ENCODE measurements at regions not wholly inside any gene's neighbourhood (a gene's known extent, or its start where the extent isn't known, plus 50 kb on each side); places are given as distances from the start of the nearest gene placed in this dataset.
A peak's percentile ranks its signal among the peaks of the same experiment; 100 is the strongest.

DNA sequence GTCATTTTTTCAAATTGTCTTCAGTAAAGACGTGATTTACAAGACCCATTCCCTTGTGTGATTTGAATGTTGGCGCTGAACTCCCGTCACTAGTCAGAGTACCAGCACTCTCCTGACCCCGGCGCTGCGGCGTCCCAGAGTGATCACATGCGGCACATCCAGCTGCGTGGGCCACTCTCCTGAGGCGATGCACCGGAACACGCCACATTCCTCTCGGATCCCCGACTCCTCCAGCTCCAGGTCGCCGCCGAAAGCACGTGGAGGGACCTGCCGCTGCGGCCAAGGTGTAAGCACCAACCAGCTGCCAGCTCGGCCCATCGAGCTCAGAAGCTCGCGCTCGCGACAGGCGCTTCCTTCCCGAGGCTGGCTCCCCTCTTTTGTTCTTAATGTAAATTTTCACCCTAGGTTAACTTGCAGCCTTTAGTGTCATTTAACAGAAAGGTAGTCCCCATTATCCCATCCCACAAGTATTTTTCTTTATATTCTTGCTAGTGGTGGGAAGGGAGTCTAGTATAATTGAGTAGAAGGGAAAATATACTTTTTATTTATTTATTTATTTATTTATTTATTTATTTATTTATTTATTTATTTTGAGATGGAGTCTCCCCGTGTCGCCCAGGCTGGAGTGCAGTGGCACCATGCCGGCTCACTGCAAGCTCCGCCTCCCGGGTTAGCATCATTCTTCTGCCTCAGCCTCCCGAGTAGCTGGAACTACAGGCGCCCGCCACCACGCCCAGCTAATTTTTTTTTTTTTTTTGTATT lies 61.7 kb upstream of the VGLL3 start:
- Mint-ChIP-seq H3K27ac (no peak overlapping the region), H3K4me1 (ENCODE audit: unreplicated experiment) (no peaks in the 10 kb centered on the region), H3K9me3 (no peaks in the 10 kb centered on the region), H3K27me3 (peaks cover 9% of the 10 kb centered on the region), H3K4me3 (peak overlapping the region; percentile 54), H3K36me3 (no peaks in the 10 kb centered on the region)
- TF ChIP-seq, protein P1, sequence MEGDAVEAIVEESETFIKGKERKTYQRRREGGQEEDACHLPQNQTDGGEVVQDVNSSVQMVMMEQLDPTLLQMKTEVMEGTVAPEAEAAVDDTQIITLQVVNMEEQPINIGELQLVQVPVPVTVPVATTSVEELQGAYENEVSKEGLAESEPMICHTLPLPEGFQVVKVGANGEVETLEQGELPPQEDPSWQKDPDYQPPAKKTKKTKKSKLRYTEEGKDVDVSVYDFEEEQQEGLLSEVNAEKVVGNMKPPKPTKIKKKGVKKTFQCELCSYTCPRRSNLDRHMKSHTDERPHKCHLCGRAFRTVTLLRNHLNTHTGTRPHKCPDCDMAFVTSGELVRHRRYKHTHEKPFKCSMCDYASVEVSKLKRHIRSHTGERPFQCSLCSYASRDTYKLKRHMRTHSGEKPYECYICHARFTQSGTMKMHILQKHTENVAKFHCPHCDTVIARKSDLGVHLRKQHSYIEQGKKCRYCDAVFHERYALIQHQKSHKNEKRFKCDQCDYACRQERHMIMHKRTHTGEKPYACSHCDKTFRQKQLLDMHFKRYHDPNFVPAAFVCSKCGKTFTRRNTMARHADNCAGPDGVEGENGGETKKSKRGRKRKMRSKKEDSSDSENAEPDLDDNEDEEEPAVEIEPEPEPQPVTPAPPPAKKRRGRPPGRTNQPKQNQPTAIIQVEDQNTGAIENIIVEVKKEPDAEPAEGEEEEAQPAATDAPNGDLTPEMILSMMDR (conservative IDR thresholded peaks at IDR 0.05) = no peak
- DNase-seq (ENCODE audit: extremely low spot score, unreplicated experiment) = no peak

DNA sequence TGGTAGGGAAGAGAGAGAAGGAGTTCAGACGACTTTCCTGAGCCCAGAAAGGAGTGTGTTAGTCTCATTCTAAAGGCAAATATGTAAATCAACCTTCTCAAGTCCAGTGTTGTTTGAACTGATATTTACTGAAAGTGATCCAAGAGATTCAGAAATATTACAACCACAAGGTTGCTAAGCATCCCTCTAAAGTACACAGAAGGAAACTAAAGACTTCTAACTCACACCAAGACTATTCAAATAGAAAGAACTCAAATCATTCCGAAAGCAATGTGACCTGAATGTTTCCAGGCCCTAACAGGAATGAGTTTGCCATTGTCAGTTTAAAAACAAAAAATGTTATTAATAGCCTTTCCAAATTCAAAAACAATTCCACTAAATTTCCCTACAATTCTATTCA lies 56.9 kb upstream of the VGLL3 start:
- Mint-ChIP-seq H3K36me3 (no peaks in the 10 kb centered on the region), H3K27me3 (peaks cover 9% of the 10 kb centered on the region), H3K9me3 (no peaks in the 10 kb centered on the region)

DNA sequence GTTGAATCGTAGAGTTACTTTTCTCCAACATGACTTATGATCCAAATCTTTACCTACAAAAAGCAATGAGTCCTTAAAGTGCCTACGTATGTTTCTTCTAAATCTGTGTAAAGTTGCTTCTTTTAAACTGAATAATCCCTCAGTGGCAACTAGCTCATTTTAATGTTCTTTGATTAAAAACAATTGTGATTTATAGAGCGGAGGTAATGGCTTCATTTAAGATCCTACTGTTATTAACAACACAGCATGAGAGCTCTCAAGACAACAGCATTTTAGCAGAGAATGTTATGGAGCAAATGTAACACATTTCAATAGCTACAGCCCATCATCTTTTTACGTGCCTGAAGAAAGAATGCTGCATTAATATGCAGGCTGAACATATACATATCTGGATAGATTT lies 55.3 kb upstream of the VGLL3 start:
- H3K27me3 Mint-ChIP-seq = no peaks in the 10 kb centered on the region
- H3K36me3 Mint-ChIP-seq = no peaks in the 10 kb centered on the region
- H3K9me3 Mint-ChIP-seq = no peaks in the 10 kb centered on the region
- H3K4me1 Mint-ChIP-seq (ENCODE audit: unreplicated experiment) = no peaks in the 10 kb centered on the region
- H3K4me3 Mint-ChIP-seq = no peak overlapping the region
- no peak for DNase-seq (ENCODE audit: extremely low spot score, unreplicated experiment)
- no peak overlapping the region for H3K27ac Mint-ChIP-seq
- TF ChIP-seq, protein P1 (conservative IDR thresholded peaks at IDR 0.05) = no peak

More for the DNA sequence above, 56.9 kb upstream of the VGLL3 start:
- TF ChIP-seq, protein P1 (conservative IDR thresholded peaks at IDR 0.05) = no peak
- no peaks in the 10 kb centered on the region for H3K4me1 Mint-ChIP-seq (ENCODE audit: unreplicated experiment)
- H3K4me3 Mint-ChIP-seq = no peak overlapping the region
- no peak for DNase-seq (ENCODE audit: extremely low spot score, unreplicated experiment)
- no peak overlapping the region for H3K27ac Mint-ChIP-seq

DNA sequence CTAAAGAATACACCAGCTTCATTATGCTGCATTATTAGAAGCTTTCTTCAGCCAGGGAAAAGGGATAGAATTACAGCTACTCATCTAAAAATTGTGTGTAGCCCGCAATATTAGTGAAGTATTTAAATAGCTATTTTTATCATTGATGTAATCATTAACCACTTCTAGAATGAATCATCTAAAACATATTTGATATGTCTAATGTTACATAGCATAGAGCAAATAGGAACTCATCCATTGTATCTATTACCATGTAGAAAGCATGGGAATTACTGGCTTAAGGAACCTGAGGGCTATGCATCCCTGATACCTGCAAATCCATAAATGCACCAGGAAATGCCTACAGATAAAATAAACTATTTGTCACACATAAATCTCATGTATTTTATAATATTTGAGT lies 54.5 kb upstream of the VGLL3 start:
- DNase-seq (ENCODE audit: extremely low spot score, unreplicated experiment) = no peak
- no peaks in the 10 kb centered on the region for H3K4me1 Mint-ChIP-seq (ENCODE audit: unreplicated experiment)
- TF ChIP-seq, protein P1 (conservative IDR thresholded peaks at IDR 0.05) = no peak
- H3K9me3 Mint-ChIP-seq = no peaks in the 10 kb centered on the region
- no peaks in the 10 kb centered on the region for H3K36me3 Mint-ChIP-seq
- H3K4me3 Mint-ChIP-seq = no peak overlapping the region
- H3K27me3 Mint-ChIP-seq = no peaks in the 10 kb centered on the region
- no peak overlapping the region for H3K27ac Mint-ChIP-seq

DNA sequence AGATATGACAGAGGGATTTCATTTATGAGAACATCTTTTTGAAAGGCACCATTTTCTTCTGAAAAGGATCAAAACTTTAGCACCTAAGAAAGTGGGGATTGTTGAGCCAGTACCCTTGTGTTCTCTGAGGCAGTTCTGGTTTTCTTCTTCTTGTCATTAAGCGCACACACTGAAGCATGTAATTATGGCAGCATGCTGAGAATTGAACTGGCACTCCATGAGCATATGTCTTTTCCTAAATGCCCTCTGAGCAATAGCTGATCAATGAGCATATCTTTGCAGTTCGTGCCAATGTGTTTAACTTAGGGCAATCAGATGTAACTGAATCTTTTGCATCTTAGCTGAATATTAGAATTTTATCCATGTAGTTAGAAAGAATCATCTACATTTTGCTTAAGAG lies 53.9 kb upstream of the VGLL3 start:
- H3K9me3 Mint-ChIP-seq = no peaks in the 10 kb centered on the region
- no peak for DNase-seq (ENCODE audit: extremely low spot score, unreplicated experiment)
- TF ChIP-seq, protein P1 (conservative IDR thresholded peaks at IDR 0.05) = no peak
- H3K27me3 Mint-ChIP-seq = no peaks in the 10 kb centered on the region
- no peaks in the 10 kb centered on the region for H3K4me1 Mint-ChIP-seq (ENCODE audit: unreplicated experiment)
- H3K27ac Mint-ChIP-seq = no peak overlapping the region
- no peaks in the 10 kb centered on the region for H3K36me3 Mint-ChIP-seq
- no peak overlapping the region for H3K4me3 Mint-ChIP-seq
